Esophagus muscularis mucosa (tissue), 4 donors: ENCODE measurements at regions not wholly inside any gene's neighbourhood (a gene's known extent, or its start where the extent isn't known, plus 50 kb on each side); places are given as distances from the start of the nearest gene placed in this dataset.

Experiments
- DNase-seq: peaks from one replicate; pipeline ENCODE4 v3.0.0-alpha.2; 2017; ENCODE audit errors: extremely low spot score
- H3K27ac ChIP-seq, 4 donors: fragments of 200-600 bp; sonication (generic); replicated peaks in 1 of 4; 1 replicate in 3 of 4; 2 replicates in 1 of 4; pipeline ENCODE4 v1.5.1; 2016 to 2019; ENCODE audit warnings: mild to moderate bottlenecking in 1 of 4
- H3K27me3 ChIP-seq, 4 donors: fragments of 200-600 bp; sonication (generic); one replicate each; pipeline versions ENCODE4 v1.5.1 to v1.6.0; 2016 to 2019
- H3K36me3 ChIP-seq, 4 donors: fragments of 200-600 bp; sonication (generic); one replicate each; pipeline ENCODE4 v1.5.1; 2016 to 2019
- H3K4me1 ChIP-seq, 4 donors: fragments of 200-600 bp; sonication (generic); one replicate each; pipeline ENCODE4 v1.5.1; 2016 to 2019
- H3K4me3 ChIP-seq, 4 donors: fragments of 200-600 bp; sonication (generic); 1 replicate in 2 of 4; 2 replicates in 2 of 4; pipeline ENCODE4 v1.5.1; 2016 to 2019; ENCODE audit warnings: mild to moderate bottlenecking in 4 of 4, moderate library complexity in 1 of 4
- H3K9me3 ChIP-seq, 4 donors: fragments of 200-600 bp; sonication (generic); 1 replicate in 3 of 4; 2 replicates in 1 of 4; pipeline ENCODE4 v1.5.1; 2016 to 2019
- EP300 ChIP-seq: sonication (generic); formaldehyde crosslinking; IDR thresholded peaks from one replicate; pipeline ENCODE4 v1.6.1; 2017; ENCODE audit warnings: antibody characterized with exemption
- POLR2A ChIP-seq: fragments of 450-650 bp; IDR thresholded peaks from one replicate; pipeline ENCODE4 v1.6.1; 2017; ENCODE audit warnings: antibody characterized with exemption, moderate library complexity, mild to moderate bottlenecking, low read depth
- POLR2AphosphoS5 ChIP-seq, 2 donors: sonication (generic); formaldehyde crosslinking; IDR thresholded peaks; one replicate each; pipeline ENCODE4 v1.6.1; 2017; ENCODE audit warnings: antibody characterized with exemption in 2 of 2
- WGBS: methylation state at CpG from one replicate; pipeline ENCODE4 v1.1.5; 2018; 5-methylcytosine and 5-hydroxymethylcytosine counted together
- intact Hi-C: fragments of 100-400 bp; cut with DNase I; formaldehyde crosslinking; loops from one replicate; pipeline ENCODE4 v1.15.1; 2023
- TF ChIP-seq, protein P1 (sequence below), 3 experiments: fragments of 200-600 bp in 2 of 3; fragments of 450-650 bp in 1 of 3; sonication (generic) in 2 of 3; IDR thresholded peaks; one replicate each; pipeline ENCODE4 v1.5.1; 2017 to 2019; ENCODE audit warnings: antibody characterized with exemption in 3 of 3, mild to moderate bottlenecking in 2 of 3, moderate library complexity in 1 of 3

DNA sequence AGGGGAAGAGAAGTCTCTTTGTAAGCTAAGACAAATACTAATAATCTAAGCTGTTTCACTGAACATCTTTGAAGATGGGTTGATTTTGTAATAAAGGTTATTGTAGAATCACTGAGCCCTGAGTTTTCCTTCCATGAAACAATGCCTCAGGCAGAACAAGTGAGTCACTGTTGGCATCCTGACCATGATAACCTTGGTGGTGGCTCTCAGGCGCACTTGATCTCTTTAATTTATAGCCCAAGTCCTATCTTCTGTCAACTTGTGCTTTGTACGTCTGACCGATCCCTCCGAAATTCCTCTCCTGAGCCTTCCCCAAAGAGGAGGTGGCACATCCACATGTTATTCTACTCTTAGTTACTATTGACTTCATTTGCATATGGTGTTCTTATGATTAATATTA is 812.9 kb downstream of the REEP3 start:
- Histone ChIP-seq H3K4me3 (no peak overlapping the region), H3K4me1 (no peaks in the 10 kb centered on the region), H3K9me3 (no peaks in the 10 kb centered on the region), H3K27ac (no peak overlapping the region), H3K27me3 (no peaks in the 10 kb centered on the region), H3K36me3 (no peaks in the 10 kb centered on the region)
- 95% methylated on average over 4 of the region's 4 CpGs for WGBS
- intact Hi-C loops = no loop called here
- no peak for DNase-seq
- TF ChIP-seq EP300 (no peak), POLR2AphosphoS5 (IDR thresholded peaks at IDR 0.05) (no peak), POLR2A (no peak)
- TF ChIP-seq, protein P1, sequence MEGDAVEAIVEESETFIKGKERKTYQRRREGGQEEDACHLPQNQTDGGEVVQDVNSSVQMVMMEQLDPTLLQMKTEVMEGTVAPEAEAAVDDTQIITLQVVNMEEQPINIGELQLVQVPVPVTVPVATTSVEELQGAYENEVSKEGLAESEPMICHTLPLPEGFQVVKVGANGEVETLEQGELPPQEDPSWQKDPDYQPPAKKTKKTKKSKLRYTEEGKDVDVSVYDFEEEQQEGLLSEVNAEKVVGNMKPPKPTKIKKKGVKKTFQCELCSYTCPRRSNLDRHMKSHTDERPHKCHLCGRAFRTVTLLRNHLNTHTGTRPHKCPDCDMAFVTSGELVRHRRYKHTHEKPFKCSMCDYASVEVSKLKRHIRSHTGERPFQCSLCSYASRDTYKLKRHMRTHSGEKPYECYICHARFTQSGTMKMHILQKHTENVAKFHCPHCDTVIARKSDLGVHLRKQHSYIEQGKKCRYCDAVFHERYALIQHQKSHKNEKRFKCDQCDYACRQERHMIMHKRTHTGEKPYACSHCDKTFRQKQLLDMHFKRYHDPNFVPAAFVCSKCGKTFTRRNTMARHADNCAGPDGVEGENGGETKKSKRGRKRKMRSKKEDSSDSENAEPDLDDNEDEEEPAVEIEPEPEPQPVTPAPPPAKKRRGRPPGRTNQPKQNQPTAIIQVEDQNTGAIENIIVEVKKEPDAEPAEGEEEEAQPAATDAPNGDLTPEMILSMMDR (IDR thresholded peaks at IDR 0.05) = no peak

DNA sequence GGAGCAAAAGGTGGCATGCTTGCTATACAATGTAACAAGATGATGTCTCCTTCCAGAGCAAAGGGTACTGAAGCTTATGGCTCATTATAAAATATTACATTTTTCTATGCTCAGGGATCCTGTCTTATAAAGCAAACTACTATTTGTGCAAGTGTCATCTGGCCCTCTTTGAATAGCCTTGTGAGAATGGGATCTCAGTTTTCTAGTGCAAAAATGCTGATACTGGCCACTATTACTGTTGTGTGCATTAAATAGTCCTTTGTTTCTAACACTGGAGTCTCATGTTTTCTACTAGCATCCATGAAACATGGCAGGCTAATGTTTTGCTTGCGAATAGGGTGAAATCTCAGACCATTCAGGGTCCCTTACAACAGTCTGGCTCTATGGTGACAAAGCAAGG is 823.0 kb downstream of the REEP3 start:
- Histone ChIP-seq H3K27me3 (no peaks in the 10 kb centered on the region), H3K4me1 (no peaks in the 10 kb centered on the region), H3K36me3 (no peaks in the 10 kb centered on the region), H3K9me3 (no peaks in the 10 kb centered on the region), H3K4me3 (no peak overlapping the region), H3K27ac (no peak overlapping the region)
- no peak for DNase-seq
- TF ChIP-seq, protein P1 (IDR thresholded peaks at IDR 0.05) = no peak
- TF ChIP-seq POLR2A (no peak), EP300 (no peak), POLR2AphosphoS5 (IDR thresholded peaks at IDR 0.05) (no peak)
- intact Hi-C loops = no loop called here
- 82% methylated on average over 1 of the region's 1 CpG for WGBS

DNA sequence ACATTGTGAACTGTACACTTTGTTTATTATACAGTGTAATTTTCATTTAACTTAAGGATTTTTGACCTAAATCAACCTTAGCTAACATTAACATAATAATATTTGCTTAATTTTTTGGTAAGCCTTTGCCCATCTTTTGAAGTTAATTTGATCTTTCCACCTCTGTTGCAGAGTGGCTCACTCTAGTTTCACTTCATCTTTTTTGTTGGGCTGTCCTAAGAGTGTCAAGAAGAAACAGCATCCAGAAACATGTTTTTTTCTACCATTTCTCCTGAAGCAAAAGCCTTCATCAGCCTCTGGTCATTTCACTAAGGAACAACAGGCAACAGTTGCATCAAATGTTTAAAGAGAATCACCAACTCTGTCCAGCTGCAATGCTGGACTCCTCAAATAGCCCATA is 824.7 kb downstream of the REEP3 start:
- Histone ChIP-seq H3K4me3 (no peak overlapping the region), H3K4me1 (no peaks in the 10 kb centered on the region), H3K27ac (no peak overlapping the region), H3K27me3 (no peaks in the 10 kb centered on the region), H3K9me3 (no peaks in the 10 kb centered on the region), H3K36me3 (no peaks in the 10 kb centered on the region)
- no peak for DNase-seq
- intact Hi-C loops = no loop called here
- TF ChIP-seq, protein P1 (IDR thresholded peaks at IDR 0.05) = no peak
- TF ChIP-seq POLR2A = no peak
- TF ChIP-seq EP300 = no peak
- no peak for TF ChIP-seq POLR2AphosphoS5 (IDR thresholded peaks at IDR 0.05)

DNA sequence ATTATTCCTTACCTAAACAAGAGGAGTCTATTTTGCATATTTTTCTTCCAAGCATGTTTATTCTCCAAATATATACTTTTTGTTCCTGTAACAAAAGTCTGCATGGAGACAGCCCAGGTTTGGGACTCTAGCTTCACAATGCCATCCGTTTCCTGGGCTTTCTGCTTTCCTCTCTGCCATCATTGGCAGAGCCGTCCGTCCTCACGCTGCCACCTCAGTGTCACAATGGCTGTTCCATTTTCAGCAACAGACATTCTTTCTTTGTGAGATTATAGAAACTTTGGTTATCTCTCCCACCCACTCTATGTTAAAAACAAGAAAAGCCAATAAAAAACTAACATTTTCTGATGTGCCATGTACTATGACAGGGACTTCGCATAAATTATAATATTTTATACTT is 825.2 kb downstream of the REEP3 start:
- H3K36me3 ChIP-seq = no peaks in the 10 kb centered on the region
- TF ChIP-seq EP300 = no peak
- intact Hi-C loops = no loop called here
- H3K27ac ChIP-seq = no peak overlapping the region
- DNase-seq = no peak
- H3K9me3 ChIP-seq = no peaks in the 10 kb centered on the region
- no peaks in the 10 kb centered on the region for H3K4me1 ChIP-seq
- no peak overlapping the region for H3K4me3 ChIP-seq
- H3K27me3 ChIP-seq = no peaks in the 10 kb centered on the region
- WGBS = 84% methylated on average over 5 of the region's 5 CpGs

DNA sequence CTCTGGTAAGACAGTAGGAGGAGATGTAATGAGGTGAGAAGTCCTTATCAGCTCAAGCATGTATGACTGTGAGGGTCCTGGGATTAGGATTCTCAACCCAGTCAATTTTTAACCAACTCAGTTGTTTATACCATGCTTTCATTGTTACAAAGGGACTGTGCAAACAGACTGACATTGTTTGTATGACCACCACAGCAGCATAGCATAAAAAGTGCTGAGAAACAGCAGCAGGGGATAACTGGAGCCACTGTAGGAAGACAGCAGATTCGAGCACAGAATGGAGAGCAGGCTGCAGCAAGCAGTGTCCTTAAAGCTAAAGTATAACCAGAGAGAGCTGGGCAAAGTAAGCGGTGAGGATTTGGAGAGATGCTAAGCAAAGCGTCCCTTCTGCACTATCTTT is 829.5 kb downstream of the REEP3 start:
- TF ChIP-seq POLR2AphosphoS5 (IDR thresholded peaks at IDR 0.05) (no peak), POLR2A (no peak), EP300 (no peak)
- TF ChIP-seq, protein P1 (IDR thresholded peaks at IDR 0.05) = no peak
- H3K36me3 ChIP-seq = no peaks in the 10 kb centered on the region
- 62% methylated on average over 3 of the region's 3 CpGs for WGBS
- H3K27me3 ChIP-seq = no peaks in the 10 kb centered on the region
- H3K4me1 ChIP-seq = no peaks in the 10 kb centered on the region
- no peak for DNase-seq
- H3K4me3 ChIP-seq = no peak overlapping the region
- intact Hi-C loops = no loop called here
- no peaks in the 10 kb centered on the region for H3K9me3 ChIP-seq
- H3K27ac ChIP-seq = no peak overlapping the region
